ENCODE measurements at regions not wholly inside any gene's neighbourhood (a gene's known extent, or its start where the extent isn't known, plus 50 kb on each side); places are given as distances from the start of the nearest gene placed in this dataset.

DNA sequence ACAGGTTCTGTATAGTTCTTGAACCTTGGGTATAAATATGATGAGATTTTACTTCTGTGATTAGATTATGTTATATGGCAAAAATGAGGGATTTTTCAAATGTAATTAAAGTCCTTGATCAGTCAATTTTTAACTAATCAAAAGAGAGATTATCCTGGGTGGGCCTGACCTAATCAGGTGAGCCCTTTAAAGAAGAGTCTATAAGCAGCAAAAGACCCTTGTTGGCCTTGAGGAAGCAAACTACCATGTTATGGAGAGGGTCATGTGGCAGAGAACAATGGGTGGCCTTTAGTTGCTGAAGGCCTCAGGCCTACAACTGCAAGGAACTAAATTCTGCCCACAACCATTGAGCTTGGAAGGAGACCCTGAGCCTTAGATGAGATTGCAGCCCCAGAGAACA is 102.5 kb upstream of the RIPOR2 start:
- Mint-ChIP-seq H3K4me1 (ENCODE audit: low read depth) (peaks cover 86% of the 10 kb centered on the region), H3K4me3 (no peak overlapping the region)

DNA sequence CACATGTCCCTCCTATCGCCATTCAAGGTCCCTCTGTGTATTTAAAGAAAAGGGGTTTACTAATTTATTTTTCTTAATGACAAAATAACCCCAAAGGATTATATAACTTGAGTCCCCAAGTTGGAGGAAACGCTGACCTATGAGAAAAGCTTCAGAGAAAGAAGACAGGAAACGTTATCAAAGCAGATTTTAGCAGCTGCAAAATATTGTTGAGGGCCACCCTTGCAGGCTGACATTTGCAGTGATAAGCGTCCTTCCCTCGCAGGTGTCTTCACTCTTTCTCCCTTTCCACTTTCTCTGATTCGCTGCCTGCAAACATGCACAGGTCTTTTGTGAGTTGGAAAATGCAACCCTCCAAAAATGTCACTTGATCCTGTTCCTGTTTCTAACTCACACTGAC is 103.2 kb upstream of the RIPOR2 start:
- Mint-ChIP-seq H3K27ac (peak overlapping the region; percentile 98), H3K9me3 (peaks cover 2% of the 10 kb centered on the region), H3K27me3 (no peaks in the 10 kb centered on the region), H3K36me3 (ENCODE audit: low read depth) (no peaks in the 10 kb centered on the region), H3K4me3 (peak overlapping the region; percentile 79), H3K4me1 (ENCODE audit: low read depth) (peaks cover 87% of the 10 kb centered on the region)
- DNase-seq, result no peak

More for the DNA sequence above, 102.5 kb upstream of the RIPOR2 start:
- H3K36me3 Mint-ChIP-seq (ENCODE audit: low read depth), result no peaks in the 10 kb centered on the region
- no peak for DNase-seq
- peak overlapping the region; percentile 98 for H3K27ac Mint-ChIP-seq
- H3K9me3 Mint-ChIP-seq, result peaks cover 2% of the 10 kb centered on the region
- no peaks in the 10 kb centered on the region for H3K27me3 Mint-ChIP-seq

DNA sequence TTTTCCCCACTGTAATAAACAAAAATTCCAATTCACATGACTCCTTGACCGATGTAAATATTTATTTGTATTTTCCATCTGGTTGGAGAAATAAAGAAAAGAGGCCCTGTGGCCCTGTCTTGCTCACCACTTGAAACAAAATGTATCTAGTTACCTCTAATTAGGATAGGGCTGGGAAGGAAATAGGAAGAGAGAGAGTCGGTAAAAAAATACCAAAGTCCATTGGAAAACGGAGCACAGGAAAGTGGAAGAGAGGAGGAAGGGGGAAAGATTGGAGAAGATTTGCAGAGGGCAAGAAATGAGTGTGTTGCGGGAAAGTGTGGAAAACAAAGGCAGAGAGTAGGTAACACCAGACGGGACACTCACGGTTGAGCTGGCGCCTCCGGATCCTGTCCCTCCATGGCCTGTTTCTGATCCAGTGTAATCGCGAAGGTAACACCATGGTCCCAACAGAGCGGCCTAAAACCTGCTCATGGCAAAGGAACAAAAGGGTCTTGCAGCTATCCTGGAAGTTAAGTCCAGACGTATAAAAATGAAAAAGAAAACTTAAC is 105.8 kb upstream of the RIPOR2 start:
- Mint-ChIP-seq H3K27ac (peak overlapping the region; percentile 98), H3K4me1 (ENCODE audit: low read depth) (peaks cover 68% of the 10 kb centered on the region), H3K27me3 (no peaks in the 10 kb centered on the region), H3K4me3 (peak overlapping the region; percentile 79), H3K9me3 (peaks cover 2% of the 10 kb centered on the region), H3K36me3 (ENCODE audit: low read depth) (no peaks in the 10 kb centered on the region)
- DNase-seq, result no peak

DNA sequence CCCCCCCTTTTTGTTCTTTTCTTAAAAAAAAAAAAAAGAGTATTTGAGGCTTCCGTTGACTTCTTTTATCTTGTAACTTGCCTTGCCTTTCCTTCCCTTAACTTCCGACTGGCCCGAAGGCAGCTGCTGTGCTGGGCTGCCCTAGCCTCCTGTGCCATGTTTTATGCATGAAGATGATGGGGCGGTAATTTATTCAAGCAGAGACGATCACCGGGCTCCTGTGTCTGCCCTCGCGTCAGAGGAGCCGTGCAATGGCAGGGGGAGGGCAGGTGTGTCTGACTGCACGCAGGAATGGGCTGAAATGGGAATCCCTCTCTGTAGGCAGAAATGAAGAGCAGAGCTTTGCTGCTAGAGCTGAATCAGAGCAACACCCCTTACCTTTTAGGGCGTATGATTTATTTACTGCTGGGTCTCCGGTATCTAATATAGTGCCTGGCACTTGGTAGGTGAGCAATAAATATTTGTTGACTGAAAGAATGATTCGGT is 106.3 kb upstream of the RIPOR2 start:
- Mint-ChIP-seq H3K27me3 (no peaks in the 10 kb centered on the region), H3K4me1 (ENCODE audit: low read depth) (peaks cover 65% of the 10 kb centered on the region), H3K27ac (peak overlapping the region; percentile 98), H3K4me3 (peak overlapping the region; percentile 79), H3K9me3 (peaks cover 2% of the 10 kb centered on the region), H3K36me3 (ENCODE audit: low read depth) (no peaks in the 10 kb centered on the region)
- DNase-seq, result peak; percentile 64

DNA sequence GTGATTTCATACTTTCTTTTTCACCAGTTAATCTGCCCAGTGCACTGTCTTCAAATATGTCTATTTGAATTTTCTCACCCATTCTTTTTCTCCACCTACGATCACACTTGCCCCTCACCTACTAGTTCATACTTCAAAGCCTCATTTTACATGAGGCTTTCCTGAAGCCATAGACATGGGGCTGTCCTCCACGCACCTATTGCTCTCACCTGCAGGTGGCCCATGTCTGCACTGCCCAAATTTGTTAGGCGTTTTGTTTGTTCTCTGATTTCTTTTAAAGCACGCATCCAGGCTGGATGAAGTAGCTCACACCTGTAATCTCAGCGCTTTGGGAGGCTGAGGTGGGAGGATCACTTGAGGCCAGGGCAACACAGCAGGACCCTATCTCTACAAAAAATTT is 106.8 kb upstream of the RIPOR2 start:
- Mint-ChIP-seq H3K27ac (peak overlapping the region; percentile 98), H3K4me3 (peak overlapping the region; percentile 79), H3K36me3 (ENCODE audit: low read depth) (no peaks in the 10 kb centered on the region), H3K9me3 (peaks cover 2% of the 10 kb centered on the region), H3K27me3 (no peaks in the 10 kb centered on the region), H3K4me1 (ENCODE audit: low read depth) (peaks cover 61% of the 10 kb centered on the region)
- DNase-seq, result no peak

DNA sequence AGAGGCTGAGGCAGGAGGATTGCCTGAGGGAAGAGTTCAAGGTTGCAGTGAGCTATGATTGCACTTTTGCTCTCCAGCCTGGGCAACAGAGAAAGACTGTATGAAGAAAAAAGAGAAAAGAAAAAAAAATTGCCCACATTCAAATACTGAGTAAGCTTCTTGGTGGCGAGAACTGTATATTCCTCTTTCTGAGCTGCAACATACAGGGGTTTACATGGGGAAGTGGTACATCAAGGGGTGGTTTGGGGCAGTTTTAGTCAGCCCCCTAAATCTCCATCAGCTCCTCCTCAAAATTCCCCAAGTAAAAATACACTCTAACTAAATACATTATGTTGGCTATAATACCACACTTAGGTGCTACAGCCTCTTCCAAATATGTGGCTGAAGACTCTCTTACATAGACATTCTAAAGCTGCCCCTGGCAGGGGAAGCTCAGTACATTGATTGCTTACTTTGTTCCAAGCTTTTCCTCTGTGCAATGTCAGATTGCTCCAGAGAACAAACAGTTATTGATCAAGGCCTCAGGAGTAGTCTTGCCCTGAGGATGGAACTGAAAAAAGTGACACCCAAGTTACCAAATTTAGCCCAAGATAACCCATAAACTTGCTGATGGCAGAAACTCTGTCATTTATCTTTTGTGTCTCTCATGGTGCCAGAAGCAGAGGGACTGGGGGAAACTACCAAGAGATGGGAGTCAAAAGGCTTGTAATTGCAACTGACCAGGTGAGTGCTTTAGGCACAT is 107.4 kb upstream of the RIPOR2 start:
- H3K9me3 Mint-ChIP-seq, result peaks cover 2% of the 10 kb centered on the region
- no peak for DNase-seq
- no peaks in the 10 kb centered on the region for H3K36me3 Mint-ChIP-seq (ENCODE audit: low read depth)
- H3K27ac Mint-ChIP-seq, result peak overlapping the region; percentile 98
- peaks cover 56% of the 10 kb centered on the region for H3K4me1 Mint-ChIP-seq (ENCODE audit: low read depth)
- H3K27me3 Mint-ChIP-seq, result no peaks in the 10 kb centered on the region
- H3K4me3 Mint-ChIP-seq, result peak overlapping the region; percentile 79

DNA sequence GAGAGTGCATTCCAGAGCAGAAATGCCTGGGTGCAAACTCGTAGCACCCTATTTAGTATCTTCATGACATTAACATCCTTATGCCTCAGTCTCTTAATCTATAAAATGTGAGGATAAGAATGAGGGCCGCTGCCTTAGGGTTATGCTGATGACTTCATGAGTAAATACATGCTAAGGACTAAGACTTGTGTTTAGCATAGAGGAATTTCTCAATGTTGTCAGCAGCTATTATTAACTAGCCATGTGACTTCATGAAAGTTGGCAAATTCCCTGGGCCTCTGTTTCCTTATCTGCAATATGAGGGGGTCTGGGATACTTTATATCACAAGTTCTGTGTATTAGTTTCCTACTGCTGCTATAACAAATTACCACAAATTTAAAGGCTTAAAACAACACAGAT is 108.1 kb upstream of the RIPOR2 start:
- Mint-ChIP-seq H3K9me3 (peaks cover 2% of the 10 kb centered on the region), H3K27me3 (no peaks in the 10 kb centered on the region), H3K4me1 (ENCODE audit: low read depth) (peaks cover 49% of the 10 kb centered on the region), H3K27ac (no peak overlapping the region), H3K36me3 (ENCODE audit: low read depth) (no peaks in the 10 kb centered on the region), H3K4me3 (no peak overlapping the region)
- DNase-seq, result no peak

DNA sequence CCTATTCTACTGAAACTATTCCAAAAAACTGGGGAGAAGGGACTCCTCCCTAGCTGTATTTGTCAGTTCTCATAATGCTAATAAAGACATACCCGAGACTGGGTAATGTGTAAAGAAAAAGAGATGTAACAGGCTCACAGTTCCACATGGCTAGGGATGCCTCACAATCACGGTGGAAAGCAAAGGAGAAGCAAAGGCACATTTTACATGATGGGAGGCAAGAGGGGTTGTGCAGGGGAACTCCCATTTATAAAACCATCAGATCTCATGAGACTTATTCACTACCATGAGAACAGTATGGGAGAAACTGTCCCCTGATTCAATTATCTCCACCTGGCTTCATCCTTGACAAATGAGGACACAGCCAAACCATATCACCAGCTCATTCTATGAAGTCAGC is 111.2 kb upstream of the RIPOR2 start:
- no peaks in the 10 kb centered on the region for H3K36me3 Mint-ChIP-seq (ENCODE audit: low read depth)
- no peak overlapping the region for H3K27ac Mint-ChIP-seq
- peaks cover 50% of the 10 kb centered on the region for H3K4me1 Mint-ChIP-seq (ENCODE audit: low read depth)
- no peak overlapping the region for H3K4me3 Mint-ChIP-seq
- no peak for DNase-seq
- H3K27me3 Mint-ChIP-seq, result no peaks in the 10 kb centered on the region
- no peaks in the 10 kb centered on the region for H3K9me3 Mint-ChIP-seq

DNA sequence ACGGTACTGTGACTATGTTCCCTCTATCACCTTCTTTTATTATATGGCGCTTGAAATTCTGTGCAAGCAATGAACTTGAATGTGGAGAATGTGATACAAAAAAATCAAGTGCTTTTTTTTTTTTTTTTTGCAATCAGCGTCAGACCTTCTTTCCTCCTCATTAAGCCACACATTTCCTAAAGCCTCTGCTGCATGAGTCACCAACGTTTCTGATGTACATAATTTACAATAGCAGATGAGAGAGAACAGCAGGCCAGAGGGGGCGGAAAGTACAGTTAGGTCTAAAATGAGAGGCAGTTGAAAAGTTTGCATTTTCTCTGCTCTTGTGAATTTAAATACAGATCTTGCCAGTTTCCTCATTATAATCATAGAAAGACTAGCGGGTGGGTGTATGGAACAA is 114.6 kb upstream of the RIPOR2 start:
- H3K27me3 Mint-ChIP-seq, result no peaks in the 10 kb centered on the region
- peak overlapping the region; percentile 46 for H3K4me3 Mint-ChIP-seq
- H3K27ac Mint-ChIP-seq, result peak overlapping the region; percentile 87
- DNase-seq, result no peak
- H3K4me1 Mint-ChIP-seq (ENCODE audit: low read depth), result peaks cover 63% of the 10 kb centered on the region
- no peaks in the 10 kb centered on the region for H3K9me3 Mint-ChIP-seq
- no peaks in the 10 kb centered on the region for H3K36me3 Mint-ChIP-seq (ENCODE audit: low read depth)

DNA sequence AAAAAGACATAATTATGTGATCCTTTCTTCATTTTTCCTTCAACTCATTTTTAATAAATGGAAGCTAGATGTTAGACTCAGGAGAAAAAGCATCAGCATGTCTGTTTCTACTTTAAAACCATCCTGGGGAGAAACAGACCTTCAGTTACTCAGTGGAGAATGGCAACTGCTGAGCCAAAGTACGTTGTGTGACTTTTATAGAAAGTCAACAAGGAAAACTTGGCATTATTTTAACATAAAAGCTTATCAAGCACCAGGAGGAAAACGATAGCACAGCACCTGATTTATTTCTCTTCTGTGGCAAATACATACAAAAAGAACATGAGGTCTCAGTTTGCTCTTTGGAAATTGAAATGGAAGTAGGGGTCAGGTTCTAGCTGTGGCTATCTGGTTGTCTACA is 115.3 kb upstream of the RIPOR2 start:
- DNase-seq, result no peak
- H3K27ac Mint-ChIP-seq, result peak overlapping the region; percentile 87
- H3K9me3 Mint-ChIP-seq, result no peaks in the 10 kb centered on the region
- peaks cover 69% of the 10 kb centered on the region for H3K4me1 Mint-ChIP-seq (ENCODE audit: low read depth)
- H3K4me3 Mint-ChIP-seq, result peak overlapping the region; percentile 46
- no peaks in the 10 kb centered on the region for H3K36me3 Mint-ChIP-seq (ENCODE audit: low read depth)
- H3K27me3 Mint-ChIP-seq, result no peaks in the 10 kb centered on the region

DNA sequence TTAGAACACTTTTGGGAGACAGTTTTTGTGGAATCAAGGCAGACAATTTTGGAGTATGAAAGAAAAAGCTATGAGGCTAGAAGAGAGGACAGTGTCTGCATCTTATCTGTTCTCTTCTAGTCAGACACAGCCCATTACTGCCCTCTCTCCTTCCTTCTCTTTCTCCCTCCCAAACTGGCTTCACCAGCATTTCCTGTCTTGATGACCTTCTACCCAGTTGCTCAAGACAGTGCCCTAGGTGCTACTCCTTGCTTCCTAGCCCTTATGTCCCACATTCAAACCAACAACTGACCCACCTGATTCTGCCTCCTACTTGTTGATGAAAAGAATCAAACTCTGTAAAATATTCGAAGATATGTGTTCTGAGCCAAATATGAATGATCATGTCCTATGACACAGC is 116.4 kb upstream of the RIPOR2 start:
- H3K36me3 Mint-ChIP-seq (ENCODE audit: low read depth), result no peaks in the 10 kb centered on the region
- H3K9me3 Mint-ChIP-seq, result peaks cover 2% of the 10 kb centered on the region
- peaks cover 73% of the 10 kb centered on the region for H3K4me1 Mint-ChIP-seq (ENCODE audit: low read depth)
- peak overlapping the region; percentile 1 for H3K27ac Mint-ChIP-seq
- no peaks in the 10 kb centered on the region for H3K27me3 Mint-ChIP-seq
- H3K4me3 Mint-ChIP-seq, result no peak overlapping the region
- no peak for DNase-seq

DNA sequence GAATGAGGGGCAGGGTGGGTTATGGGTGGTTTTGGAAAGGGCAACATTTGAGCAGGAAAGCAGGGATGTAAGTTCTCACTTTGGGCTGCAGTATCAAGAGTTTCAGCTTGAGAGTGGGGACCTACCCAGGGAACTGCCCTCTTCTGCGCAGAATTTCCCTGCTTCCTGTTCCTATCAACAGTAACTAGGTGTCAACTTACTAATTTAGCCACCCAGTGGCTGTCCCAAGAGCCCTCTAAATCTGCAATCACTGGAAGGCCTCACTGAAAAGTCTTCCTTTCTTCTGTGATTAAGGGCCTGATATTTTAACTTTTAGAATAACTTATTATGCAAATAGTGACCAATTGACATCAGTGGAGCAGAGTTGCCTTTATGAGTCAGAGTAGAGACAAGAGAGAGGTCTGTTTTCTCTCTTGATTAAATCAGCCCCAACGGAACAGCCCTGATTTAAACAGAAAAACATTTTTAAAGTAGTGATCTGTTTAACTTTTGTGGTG is 118.2 kb upstream of the RIPOR2 start:
- DNase-seq, result no peak
- Mint-ChIP-seq H3K4me1 (ENCODE audit: low read depth) (peaks cover 86% of the 10 kb centered on the region), H3K27me3 (no peaks in the 10 kb centered on the region), H3K36me3 (ENCODE audit: low read depth) (no peaks in the 10 kb centered on the region), H3K9me3 (peaks cover 2% of the 10 kb centered on the region), H3K27ac (peak overlapping the region; percentile 53), H3K4me3 (peak overlapping the region; percentile 10)

DNA sequence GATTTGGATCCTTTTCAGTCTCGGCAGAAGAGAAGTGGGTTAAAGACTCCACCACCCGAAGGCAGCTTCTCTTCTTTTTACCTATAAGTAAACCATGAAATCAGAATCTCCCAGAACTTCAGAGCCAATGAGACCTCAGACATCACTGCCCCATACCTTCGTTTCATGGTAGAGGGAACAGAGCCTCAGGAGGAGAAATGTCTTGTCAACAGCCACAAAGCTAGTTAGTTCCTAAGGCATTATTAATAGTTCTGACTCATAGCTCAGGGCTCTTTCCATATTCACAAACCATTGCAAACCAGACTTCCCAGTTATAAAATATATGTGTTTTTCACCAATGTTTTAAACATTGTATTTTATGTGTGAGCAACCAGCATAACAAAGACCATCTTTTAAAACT is 118.7 kb upstream of the RIPOR2 start:
- peaks cover 85% of the 10 kb centered on the region for H3K4me1 Mint-ChIP-seq (ENCODE audit: low read depth)
- DNase-seq, result no peak
- no peaks in the 10 kb centered on the region for H3K36me3 Mint-ChIP-seq (ENCODE audit: low read depth)
- peak overlapping the region; percentile 53 for H3K27ac Mint-ChIP-seq
- H3K9me3 Mint-ChIP-seq, result peaks cover 2% of the 10 kb centered on the region
- no peaks in the 10 kb centered on the region for H3K27me3 Mint-ChIP-seq
- no peak overlapping the region for H3K4me3 Mint-ChIP-seq

DNA sequence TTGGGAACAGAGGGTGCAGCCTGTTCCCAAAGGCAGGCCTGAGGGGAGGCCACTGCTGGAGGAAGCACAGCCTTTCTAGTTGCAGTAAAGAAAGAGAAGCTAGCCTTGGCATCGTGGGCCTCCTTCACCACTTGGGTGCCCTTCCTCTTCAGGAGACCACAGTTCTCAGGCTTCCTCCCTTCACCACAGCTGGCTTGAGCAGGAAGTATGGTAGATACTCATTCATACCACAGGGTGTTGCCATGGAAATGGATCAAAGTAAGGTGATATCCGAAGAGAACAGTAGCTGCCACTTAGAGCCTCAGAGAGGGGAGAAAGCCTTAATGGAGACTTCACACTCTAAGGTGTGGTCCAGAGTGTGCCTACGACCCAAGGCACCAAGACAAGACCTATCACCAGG is 120.4 kb upstream of the RIPOR2 start:
- peaks cover 68% of the 10 kb centered on the region for H3K4me1 Mint-ChIP-seq (ENCODE audit: low read depth)

More for the DNA sequence above, 120.4 kb upstream of the RIPOR2 start:
- peaks cover 2% of the 10 kb centered on the region for H3K9me3 Mint-ChIP-seq
- DNase-seq, result peak; percentile 52
- no peaks in the 10 kb centered on the region for H3K27me3 Mint-ChIP-seq
- no peaks in the 10 kb centered on the region for H3K36me3 Mint-ChIP-seq (ENCODE audit: low read depth)
- H3K27ac Mint-ChIP-seq, result peak overlapping the region; percentile 84
- peak overlapping the region; percentile 51 for H3K4me3 Mint-ChIP-seq
